ENCODE measurements at regions not wholly inside any gene's neighbourhood (a gene's known extent, or its start where the extent isn't known, plus 50 kb on each side); places are given as distances from the start of the nearest gene placed in this dataset.
"Not testable (repeated sequence)": the region's sequence is repeated elsewhere in the genome, so short reads cannot be mapped to it uniquely, and the experiment has no call there.

DNA sequence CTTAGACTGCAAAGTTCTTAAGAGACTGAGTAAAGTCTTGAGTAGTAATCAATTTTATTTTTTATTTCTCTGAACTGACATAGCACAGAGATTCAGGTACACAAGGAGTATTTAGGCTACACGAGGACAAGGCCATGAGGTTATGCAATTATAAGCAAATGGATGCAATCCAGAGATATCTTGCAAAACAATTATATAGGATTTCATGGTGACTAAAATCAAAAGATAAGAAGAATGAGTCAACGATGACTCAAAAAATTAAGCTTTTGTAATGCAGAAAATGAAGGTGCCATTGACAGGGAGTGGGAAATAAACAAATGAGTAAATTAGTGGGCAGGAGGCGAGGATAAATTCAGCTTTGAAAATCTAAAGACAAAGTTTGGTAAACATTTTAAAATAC, 66.7 kb upstream of the MYO3A start:
- no peak for DNase-seq (ENCODE audit: low spot score)

DNA sequence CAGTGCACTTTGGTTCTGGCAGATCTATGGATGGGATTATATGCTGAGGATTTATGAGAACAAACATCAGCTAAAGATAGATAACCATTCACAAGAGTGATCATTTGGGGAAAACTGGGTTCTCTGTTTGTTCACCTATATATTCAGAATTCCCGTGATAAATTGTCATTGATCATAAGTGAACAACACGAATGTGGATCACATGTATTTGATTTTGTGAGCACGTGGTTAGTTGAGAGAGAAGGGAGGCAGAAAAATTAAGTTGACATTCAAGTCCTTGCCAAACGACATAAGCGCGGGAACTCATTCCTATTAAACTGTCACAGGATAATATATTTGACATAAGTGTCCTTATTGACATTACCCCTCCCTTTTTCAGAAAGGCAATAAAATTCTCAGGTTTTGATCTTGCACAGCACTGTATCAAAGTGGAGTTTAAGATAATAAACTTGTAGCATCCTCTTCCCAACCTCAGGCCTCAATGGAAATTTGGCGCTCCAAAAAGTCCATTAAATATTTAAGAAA, 64.9 kb upstream of the MYO3A start:
- no peak for DNase-seq (ENCODE audit: low spot score)

DNA sequence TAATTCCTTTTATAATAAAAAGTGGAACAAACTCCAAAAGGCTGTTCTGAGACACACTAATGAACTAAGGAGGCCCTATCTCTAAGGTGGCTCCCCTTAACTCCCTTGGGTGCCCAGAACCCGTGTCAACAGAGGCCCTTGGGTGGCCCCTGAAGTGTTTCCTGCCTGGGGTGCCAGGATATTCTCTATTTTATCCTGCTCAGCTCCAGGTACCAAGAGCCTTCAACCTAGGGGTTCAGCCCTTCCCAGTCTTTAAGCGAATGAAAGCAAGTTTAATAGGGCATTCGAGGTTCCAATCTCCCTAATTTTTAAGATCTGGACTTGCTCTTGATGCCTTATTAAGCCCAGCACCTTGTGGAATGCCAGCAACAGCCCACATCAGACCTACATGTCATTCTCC, 64.4 kb upstream of the MYO3A start:
- DNase-seq (ENCODE audit: low spot score), result no peak

DNA sequence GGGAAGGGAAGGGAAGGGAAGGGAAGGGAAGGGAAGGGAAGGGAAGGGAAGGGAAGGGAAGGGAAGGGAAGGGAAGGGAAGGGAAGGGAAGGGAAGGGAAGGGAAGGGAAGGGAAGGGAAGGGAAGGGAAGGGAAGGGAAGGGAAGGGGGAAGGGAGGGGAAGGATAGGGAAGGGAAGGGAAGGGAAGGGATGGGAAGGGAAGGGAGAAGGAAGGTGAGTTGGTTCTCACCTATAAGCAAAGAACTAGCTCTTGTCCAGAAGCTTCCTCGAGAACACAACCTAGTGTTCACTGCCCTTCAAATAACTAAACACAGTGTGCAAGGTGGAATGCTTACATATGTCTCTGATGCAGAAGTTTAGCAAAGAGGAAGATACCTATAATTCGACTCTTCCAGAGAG, 59.6 kb upstream of the MYO3A start:
- DNase-seq (ENCODE audit: low spot score), result not testable (repeated sequence)

DNA sequence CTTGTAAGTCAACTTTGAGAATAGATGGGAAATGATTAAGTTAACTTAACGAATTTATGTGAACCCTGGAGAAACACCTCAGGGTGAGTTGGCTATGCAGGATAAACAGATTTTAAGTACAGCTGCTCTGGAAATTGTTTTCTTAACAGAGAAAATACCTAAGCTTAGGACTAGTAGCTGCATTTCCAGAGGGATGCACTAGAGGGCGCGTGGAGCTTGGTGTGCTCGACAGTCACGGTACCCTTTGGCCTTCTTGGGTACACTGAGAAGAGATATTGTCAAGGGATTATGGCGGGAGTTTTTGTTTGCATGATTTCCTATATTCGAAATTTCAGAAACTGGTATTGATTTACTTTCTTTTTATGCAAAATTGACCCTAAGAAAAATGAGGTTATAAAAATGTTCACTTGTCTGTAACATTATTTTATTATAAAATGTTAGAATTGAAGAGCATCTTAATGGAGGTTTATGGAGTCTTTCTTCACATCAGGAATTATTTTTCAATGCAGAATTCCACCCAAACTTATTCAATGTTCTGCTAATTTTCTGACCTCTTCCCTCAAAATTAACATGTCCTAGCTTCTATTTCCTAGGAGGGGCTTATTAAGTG, 58.4 kb upstream of the MYO3A start:
- DNase-seq (ENCODE audit: low spot score), result peak; percentile 75

DNA sequence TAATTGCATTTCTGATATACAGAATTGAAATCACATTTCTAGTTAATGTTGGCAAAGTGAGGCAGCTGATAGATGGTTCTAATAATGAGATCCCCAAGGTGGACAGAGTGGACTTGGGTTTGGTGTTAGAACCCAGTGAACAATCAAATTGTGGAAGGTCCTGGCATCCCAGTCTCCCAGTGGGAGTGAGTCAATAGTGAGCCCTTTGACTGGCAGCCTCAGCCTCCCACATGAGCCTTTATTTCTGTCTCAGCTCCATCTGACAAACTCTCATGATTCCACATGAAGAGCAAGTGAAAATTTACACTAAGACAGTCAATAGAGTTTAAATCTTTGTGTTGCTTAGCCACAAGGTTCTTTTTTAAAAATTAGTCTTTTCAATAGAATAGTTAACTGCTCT, 56.7 kb upstream of the MYO3A start:
- DNase-seq (ENCODE audit: low spot score), result no peak

Measured in umbilical cord (tissue), 1 donor.